SW480 (cell line): ENCODE measurements at regions not wholly inside any gene's neighbourhood (a gene's known extent, or its start where the extent isn't known, plus 50 kb on each side); places are given as distances from the start of the nearest gene placed in this dataset.
A peak's percentile ranks its signal among the peaks of the same experiment; 100 is the strongest.
"Not testable (repeated sequence)": the region's sequence is repeated elsewhere in the genome, so short reads cannot be mapped to it uniquely, and the experiment has no call there.

Experiments used
- DNase-seq: peaks from one replicate; pipeline ENCODE4 v3.0.0-alpha.2; 2016; ENCODE audit warnings: low spot score

DNA sequence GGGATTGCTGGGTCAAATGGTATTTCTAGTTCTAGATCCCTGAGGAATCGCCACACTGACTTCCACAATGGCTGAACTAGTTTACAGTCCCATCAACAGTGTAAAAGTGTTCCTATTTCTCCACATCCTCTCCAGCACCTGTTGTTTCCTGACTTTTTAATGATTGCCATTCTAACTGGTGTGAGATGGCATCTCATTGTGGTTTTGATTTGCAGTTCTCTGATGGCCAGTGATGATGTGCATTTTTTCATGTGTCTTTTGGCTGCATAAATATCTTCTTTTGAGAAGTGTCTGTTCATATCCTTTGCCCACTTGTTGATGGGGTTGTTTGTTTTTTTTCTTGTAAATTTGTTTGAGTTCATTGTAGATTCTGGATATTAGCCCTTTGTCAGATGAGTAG, 220.3 kb downstream of the NPR3 start:
- not testable (repeated sequence) for DNase-seq

- no peak for DNase-seq
Observed at GRCh38 chr5:32932241-32932935, 221.3 kb downstream of the NPR3 start.

DNA sequence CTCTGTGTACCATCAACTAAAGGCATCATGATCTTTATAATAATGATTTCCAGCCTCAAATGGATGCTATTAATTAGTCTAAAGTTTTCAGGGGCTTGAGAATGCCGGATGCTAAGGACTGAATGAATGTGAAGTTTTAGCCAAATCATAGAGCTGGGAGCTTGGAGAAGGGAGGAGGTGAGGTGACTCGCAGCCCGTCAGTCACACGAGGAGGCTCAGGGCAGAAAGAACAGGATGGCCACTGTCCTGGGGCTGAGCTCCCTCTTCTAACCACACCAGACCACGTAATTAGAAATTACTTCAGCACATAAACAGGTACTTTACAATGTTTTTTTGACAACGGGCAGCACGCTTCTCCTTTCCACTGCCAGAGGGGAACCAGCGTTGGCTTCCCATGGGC, 222.6 kb downstream of the NPR3 start:
- no peak for DNase-seq

DNA sequence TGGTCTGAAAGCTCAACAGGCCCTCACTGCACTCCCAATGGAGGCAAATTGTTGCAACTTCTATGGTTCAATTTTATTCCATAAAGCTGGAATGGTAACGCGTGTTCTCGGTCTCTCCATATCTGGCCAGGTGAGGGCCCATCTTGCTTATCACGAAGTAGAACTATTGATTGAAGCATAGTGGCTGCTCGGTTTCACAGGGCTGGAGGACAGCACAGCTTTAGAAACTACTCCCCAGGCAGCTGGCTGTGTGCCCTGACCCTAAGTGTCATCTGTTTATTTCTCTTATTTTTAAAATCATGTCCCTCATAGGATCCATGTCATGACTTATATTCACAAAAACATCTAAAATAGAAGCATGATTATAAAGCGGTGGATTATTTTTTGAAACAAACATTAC, 223.4 kb downstream of the NPR3 start:
- no peak for DNase-seq

DNA sequence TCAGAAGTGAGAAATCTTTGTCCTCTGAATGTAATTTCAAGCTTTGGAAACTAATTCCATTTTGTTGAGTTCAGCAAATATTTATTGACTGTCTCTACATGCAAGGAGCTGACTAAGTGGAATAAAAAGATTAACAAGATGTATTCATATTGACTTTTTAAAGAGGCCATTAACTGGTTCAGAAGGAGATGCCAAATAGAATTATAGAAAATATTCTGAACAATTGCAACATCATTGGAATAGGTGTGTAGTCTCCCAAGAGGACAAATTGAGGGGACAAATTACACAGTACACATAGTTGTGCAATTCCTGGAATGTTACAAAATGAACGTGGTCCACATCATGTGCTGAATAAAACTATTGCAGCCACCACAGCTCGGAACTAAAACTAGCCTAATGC, 224.2 kb downstream of the NPR3 start:
- DNase-seq, result no peak

- DNase-seq, result no peak
Observed at GRCh38 chr5:32936329-32936728, 225.2 kb downstream of the NPR3 start.

- peak; percentile 9 for DNase-seq
Observed at GRCh38 chr5:32942225-32942989, 231.3 kb downstream of the NPR3 start.

- no peak for DNase-seq
Observed at GRCh38 chr5:32949286-32949970, 238.3 kb downstream of the NPR3 start.

GRCh38 chr5:32951003-32951402, 239.9 kb downstream of the NPR3 start:
- no peak for DNase-seq

DNA sequence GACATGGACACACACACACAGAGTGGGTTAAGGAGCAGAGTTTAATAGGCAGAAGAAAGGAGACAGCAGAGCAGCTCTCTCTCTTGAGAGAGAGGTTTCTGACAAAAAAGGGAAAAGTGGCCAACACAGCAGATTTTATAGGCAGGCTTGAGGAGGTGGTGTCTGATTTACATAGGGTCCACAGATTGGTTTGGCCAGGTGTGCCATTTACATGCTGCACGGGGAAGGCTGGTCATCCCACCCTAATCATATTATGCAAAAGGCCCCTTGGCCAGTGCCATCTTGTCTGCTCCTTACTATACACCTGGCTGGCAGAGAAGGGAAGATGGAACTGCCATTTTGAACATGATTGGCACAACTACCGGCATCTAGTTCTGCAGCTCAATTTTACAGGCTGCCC, 240.8 kb downstream of the NPR3 start:
- no peak for DNase-seq

- DNase-seq, result not testable (repeated sequence)
Observed at GRCh38 chr5:32952421-32952820, 241.3 kb downstream of the NPR3 start.

DNA sequence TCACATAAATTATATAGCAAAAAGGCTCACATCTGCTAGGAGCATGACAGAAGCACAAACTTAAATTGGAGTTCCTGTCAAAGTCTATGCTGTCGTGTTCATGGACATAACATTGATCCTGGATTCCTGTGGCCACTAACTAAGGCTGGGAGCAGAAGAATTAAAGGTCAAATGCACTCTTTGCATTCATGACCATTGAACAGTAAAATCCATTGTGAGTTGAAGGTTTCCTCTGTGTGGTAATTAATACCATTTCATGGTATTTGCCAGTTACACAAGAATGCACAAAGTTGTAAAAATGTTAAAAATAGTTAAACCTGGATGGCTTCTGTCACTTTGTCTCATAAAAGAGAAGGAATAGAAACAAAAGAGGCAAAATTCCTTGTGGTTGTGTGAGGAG, 242.6 kb downstream of the NPR3 start:
- DNase-seq, result no peak

- no peak for DNase-seq
Observed at GRCh38 chr5:32955814-32956213, 244.7 kb downstream of the NPR3 start.

GRCh38 chr5:32960340-32961058, 249.4 kb downstream of the NPR3 start:
- DNase-seq, result no peak

DNA sequence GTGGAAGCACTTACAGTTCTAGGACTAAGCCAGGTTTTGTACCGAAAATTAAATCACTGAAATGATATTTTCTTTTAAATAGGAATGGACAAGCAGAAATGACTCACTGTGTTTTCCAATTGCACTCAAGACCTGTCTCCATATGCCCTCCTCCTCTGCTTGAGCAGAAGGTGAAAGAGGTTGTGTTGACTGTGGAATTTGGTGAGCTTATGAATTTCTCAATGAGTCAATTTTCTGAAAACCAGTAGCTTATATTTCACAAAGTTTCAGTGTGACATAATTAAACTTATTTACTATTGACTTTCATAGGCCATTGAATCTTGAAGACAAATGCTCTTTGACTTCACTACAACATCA, 249.9 kb downstream of the NPR3 start:
- no peak for DNase-seq

DNA sequence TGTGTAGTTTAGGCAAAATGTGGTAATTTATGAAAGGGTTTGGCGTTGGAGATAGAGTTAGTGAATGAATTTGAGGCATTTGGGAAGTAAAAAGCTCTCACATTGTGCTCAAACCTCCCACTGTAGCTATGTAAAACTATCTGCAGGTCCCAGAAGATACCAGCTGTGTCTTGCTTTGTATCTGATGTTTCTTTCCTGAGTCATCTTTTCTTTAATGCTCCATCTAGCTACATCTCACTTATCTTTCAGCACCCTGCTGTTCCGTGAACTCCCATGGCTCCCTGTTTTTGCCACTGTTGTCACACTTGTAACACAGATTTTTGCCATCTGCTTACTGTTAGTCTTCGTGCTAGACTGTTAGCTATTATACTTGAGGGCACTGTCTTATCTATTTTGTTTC, 253.1 kb downstream of the NPR3 start:
- DNase-seq, result no peak

- no peak for DNase-seq
Observed at GRCh38 chr5:32973646-32974045, 262.5 kb downstream of the NPR3 start.

DNA sequence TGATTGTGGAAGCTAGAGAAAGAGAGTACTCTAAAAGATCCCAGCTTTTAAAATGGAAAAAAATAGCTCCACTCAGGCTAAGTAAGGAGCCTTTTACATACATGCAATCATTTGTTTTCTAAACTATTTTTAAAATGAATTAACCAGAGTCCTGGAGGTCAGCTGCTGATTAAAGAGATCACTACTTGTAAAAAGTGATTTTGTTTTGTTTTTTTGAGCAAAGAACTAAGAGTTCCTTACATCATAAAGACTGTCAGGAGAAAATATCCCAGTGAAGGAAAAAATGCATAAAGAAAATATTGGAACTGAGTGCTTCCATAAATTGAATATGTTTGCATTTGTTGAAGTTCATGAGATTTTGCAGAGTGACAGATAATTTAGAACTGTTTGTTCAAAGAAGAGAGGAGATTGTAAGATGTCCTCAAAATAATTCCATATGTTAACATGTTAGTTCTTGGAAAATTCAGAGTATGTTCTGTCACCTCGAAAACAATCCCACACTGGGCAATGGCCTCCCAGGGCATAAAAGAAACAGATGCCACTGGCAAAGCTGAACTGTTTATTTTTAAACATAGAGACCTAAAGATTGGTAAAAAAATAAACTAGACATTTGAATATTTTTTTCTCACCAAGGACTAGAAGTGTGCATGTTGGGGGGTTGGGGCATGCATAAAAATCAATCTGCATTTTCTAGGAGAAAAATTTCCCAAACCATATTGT, 264.7 kb downstream of the NPR3 start:
- DNase-seq, result no peak

DNA sequence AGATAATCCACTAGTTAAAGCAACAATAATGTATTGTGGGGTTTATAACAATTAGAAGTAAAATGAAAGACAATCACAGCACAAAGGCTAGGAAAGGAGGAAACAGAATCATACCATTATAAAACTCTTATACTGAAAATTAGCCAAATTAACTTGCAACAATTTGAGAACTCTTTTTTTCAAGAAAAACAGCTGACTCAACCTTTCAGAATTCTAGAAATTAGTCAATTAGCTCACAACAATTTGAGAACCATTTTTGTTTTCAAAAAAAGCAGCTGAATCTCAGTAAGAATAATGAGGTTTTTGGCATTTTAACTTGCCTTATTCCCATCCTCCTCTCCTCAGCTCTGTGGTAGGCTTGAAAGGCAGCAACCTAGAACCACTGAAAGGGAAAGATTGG, 269.9 kb downstream of the NPR3 start:
- no peak for DNase-seq

- DNase-seq, result no peak
Observed at GRCh38 chr5:32984851-32985610, 273.9 kb downstream of the NPR3 start.

- DNase-seq, result no peak
Observed at GRCh38 chr5:32989815-32990214, 278.7 kb downstream of the NPR3 start.
